NCI-H2227 (cell line): ENCODE measurements at regions not wholly inside any gene's neighbourhood (a gene's known extent, or its start where the extent isn't known, plus 50 kb on each side); places are given as distances from the start of the nearest gene placed in this dataset.
"Not testable (repeated sequence)": the region's sequence is repeated elsewhere in the genome, so short reads cannot be mapped to it uniquely, and the experiment has no call there.

Experiments used
- DNase-seq: peaks from one replicate; lab custom pipeline; 2025; ENCODE audit not compliant: unreplicated experiment; lab: John Stamatoyannopoulos, UW

GRCh38 chr5:6321078-6321477 lies 57.3 kb downstream of the MED10 start:
- DNase-seq: no peak

GRCh38 chr5:6319116-6319515 lies 59.2 kb downstream of the MED10 start:
- DNase-seq: no peak

GRCh38 chr5:6317116-6317798 lies 61.1 kb downstream of the MED10 start:
- DNase-seq: no peak

GRCh38 chr5:6315580-6315979 lies 62.8 kb downstream of the MED10 start:
- no peak for DNase-seq

- DNase-seq: no peak
These were observed 66.5 kb downstream of the MED10 start for GRCh38 chr5:6311568-6312501.

GRCh38 chr5:6309949-6310348 lies 68.4 kb downstream of the MED10 start:
- DNase-seq: no peak

GRCh38 chr5:6308683-6309082 lies 69.7 kb downstream of the MED10 start:
- no peak for DNase-seq

GRCh38 chr5:6307304-6307703 lies 71.0 kb downstream of the MED10 start:
- peak; percentile 61 for DNase-seq

- DNase-seq: no peak
These were observed 72.5 kb downstream of the MED10 start for GRCh38 chr5:6305853-6306252.

GRCh38 chr5:6302684-6303083 lies 75.7 kb downstream of the MED10 start:
- no peak for DNase-seq

- peak; percentile 52 for DNase-seq
These were observed 76.3 kb downstream of the MED10 start for GRCh38 chr5:6302075-6302474.

- no peak for DNase-seq
These were observed 81.8 kb downstream of the MED10 start for GRCh38 chr5:6296524-6296923.

- peak; percentile 46 for DNase-seq
These were observed 86.4 kb downstream of the MED10 start for GRCh38 chr5:6291961-6292360.

- DNase-seq: no peak
These were observed 89.1 kb downstream of the MED10 start for GRCh38 chr5:6289239-6289638.

GRCh38 chr5:6287176-6287575 lies 91.2 kb downstream of the MED10 start:
- peak; percentile 23 for DNase-seq

GRCh38 chr5:6286404-6286803 lies 91.9 kb downstream of the MED10 start:
- DNase-seq: no peak

GRCh38 chr5:6284491-6284890 lies 93.9 kb downstream of the MED10 start:
- not testable (repeated sequence) for DNase-seq

GRCh38 chr5:6282352-6282751 lies 96.0 kb downstream of the MED10 start:
- DNase-seq: no peak

- DNase-seq: no peak
These were observed 96.5 kb downstream of the MED10 start for GRCh38 chr5:6281818-6282217.

- DNase-seq: no peak
These were observed 97.8 kb downstream of the MED10 start for GRCh38 chr5:6280425-6281100.

GRCh38 chr5:6279607-6280006 lies 98.7 kb downstream of the MED10 start:
- DNase-seq: no peak
